GM12878 (cell line): ENCODE measurements at regions not wholly inside any gene's neighbourhood (a gene's known extent, or its start where the extent isn't known, plus 50 kb on each side); places are given as distances from the start of the nearest gene placed in this dataset.

Experiments
- POLR2AphosphoS5 ChIP-seq: IDR thresholded peaks from 2 replicates; pipeline ENCODE4 v1.6.1; 2011; ENCODE audit warnings: mild to moderate bottlenecking, low read length, inconsistent platforms
- SMC3 ChIP-seq: IDR thresholded peaks from 2 replicates; pipeline ENCODE4 v1.6.1; 2011; ENCODE audit warnings: low read length, improper control_type of control experiment, borderline replicate concordance

DNA sequence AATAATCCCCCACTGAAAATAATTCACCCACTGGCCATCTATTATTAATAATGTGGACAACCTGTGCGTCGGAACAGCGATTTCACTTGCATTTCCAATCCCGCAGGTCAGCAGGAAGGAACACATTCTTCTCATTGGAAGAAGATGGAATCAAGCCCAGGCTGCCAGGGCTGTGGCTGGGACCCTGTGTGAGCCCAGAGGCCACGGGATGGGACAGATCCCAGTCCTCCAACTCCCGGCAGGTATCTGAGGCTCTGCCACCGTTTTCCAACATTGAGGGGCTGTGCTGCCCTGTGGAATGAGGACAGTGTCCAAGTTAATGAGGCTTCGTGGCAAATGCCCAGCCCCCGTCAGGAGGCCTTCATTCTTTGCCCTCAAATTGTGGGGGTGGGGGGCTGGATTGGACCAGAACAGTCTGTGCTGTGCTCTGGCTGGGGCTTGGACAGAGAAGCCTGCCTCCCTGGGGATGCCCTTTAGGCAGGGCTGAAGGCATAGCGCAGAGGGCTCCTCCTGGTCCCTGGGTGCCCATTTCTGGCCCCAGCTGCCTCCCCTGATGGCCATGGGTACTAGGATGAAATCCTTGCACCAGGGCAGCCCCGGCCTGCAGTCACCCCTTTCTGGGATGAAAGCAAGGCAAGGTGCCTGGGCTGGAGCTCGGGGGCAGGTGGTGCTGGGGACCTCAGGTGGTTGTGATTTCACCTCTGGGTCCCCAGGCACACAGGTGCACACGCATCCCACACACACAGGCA, 195.0 kb upstream of the PPP1R26 start:
- TF ChIP-seq SMC3 (no peak), POLR2AphosphoS5 (no peak)
